CD4-positive, alpha-beta T cell treated with Interleukin-6 at 100 ng/mL for 8 hours (primary cell): ENCODE measurements at regions not wholly inside any gene's neighbourhood (a gene's known extent, or its start where the extent isn't known, plus 50 kb on each side); places are given as distances from the start of the nearest gene placed in this dataset.
"Not testable (repeated sequence)": the region's sequence is repeated elsewhere in the genome, so short reads cannot be mapped to it uniquely, and the experiment has no call there.

Source experiments
- DNase-seq: peaks from one replicate; pipeline ENCODE4 v3.0.0-alpha.2; 2020; ENCODE audit warnings: mixed read lengths, low spot score

DNA sequence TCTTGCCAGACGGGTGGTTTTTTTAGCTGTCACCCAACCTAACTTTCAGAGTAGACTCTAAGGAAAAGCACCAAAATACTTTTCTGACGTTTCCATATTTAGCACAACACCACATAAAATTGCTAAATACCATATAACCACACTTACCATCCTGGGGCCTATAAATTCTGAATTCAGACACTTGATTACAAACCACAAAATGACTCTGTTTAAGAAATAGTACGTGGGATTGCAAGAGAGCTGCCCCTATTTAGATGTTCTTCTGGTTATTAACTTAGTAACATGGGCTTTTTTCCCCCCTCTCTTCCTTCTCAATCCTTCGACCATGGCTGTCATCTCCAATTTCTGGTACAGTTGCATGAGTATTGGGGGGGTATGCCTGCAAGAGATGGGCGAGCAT lies 287.7 kb downstream of the BMP4 start:
- DNase-seq, result no peak

DNA sequence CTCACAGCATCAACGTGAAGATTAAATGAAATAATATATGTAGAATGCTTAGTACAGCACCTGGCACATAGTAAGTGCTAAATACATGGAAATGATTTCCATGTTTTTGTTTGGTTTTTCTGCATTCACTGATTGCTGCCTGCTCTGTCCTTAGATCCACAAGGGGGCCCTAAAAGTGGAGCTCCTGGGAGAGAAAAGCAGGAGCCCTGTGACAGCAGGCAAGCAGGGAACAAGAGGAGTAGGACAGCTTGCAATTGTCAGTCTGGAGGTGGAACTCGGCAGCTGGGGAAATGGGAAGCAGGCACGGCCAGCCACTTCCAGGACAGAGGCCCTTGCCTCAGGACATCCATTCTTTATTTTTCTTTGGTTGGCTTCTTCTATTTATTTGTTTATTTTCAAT lies 292.9 kb downstream of the BMP4 start:
- no peak for DNase-seq

DNA sequence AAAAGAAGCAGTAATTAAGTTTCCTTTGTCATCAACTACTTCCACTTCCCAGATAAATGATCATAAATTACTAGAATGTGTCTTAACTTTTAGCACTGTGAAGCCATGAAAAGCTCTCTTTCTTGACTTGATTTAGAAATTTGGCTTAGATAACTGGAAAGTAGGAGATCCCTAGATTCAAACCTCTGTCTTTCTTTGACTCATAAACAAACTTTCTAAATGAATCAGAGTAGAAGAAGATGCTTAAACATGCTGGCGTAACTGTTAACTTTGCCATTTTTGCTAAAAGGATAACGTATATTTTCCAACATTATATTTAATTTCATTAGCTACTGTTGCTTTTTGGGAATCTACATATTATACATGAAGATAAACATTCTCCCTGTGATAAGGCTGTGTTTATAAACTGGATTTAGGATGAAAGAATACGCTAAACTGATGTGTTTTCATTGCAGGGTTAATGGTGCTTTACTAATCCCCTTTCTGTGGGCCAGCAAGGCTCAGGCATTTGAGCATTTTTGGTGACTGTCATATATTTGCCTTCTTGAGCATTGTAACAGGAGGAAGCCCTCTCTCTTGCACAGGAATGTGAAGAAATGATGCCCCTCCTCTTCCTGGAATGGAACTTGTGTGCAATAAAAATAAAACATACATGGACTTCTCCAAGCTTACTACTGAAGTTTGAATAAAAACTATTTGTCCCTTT lies 301.4 kb downstream of the BMP4 start:
- DNase-seq, result no peak

DNA sequence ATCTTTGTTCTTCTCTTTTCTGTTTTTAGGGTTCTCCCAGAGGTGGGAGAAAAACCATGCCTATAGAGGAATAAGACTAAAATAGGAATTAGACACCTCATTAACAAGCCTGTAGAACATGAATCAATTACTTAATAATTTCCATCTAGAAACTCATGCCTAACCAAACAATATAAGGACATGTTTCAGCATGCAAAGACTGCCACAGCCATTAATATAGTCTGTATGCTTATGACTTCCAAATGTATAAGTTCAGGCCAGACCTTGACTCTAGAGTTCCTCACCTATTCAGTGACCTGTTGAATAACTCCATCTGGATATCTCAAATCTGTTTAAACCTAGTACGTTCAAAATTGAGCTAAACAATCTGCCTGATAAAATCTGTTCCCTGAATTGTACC lies 304.6 kb downstream of the BMP4 start:
- DNase-seq, result no peak

DNA sequence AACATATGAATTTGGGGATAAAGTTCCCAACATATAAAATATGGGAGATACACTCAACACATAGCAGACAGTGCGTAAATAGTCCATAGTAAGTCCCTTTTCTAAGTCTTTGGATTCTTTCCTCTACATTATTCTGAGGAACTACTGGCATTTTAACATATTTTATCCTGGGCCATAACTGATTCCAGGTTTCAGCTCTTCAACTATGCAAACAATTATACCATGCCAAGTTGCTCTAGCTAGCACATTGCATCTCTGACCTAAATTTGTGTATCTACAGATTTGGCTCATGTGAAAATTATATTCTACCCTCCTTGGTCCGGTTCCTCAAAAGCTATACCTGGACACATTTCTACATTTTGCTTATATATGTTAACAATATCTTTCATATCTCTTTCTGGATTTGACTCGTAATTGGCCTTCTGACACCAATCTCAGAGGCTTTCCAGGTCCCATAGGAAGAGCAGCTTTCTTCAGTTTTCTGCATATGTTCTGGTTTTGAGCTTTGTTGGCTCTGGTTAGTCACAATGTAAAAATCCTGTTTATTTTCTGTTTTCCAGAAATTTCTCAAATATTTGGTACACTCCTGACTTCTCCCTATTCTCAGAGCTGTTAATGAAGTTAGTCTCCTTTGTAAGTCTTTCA lies 305.4 kb downstream of the BMP4 start:
- DNase-seq, result no peak

DNA sequence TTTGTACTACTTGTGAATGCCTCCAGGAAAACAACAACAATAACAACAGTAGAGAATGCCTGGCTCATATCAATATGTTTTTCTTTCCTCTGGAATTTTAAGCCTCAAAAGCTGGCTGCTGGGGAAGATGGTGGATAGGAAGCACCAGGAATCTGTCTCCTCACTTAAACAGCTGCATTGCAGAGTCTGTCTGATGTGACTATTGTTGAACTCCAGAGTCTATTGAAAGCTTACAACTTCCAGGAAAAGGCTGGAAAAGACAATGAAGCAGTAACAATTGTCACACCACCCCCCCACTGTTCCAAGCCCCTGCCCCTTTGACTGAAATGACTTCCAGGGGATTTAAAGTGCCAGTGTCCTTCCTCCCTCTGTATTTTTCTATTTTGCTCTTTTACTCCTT lies 309.7 kb downstream of the BMP4 start:
- no peak for DNase-seq

DNA sequence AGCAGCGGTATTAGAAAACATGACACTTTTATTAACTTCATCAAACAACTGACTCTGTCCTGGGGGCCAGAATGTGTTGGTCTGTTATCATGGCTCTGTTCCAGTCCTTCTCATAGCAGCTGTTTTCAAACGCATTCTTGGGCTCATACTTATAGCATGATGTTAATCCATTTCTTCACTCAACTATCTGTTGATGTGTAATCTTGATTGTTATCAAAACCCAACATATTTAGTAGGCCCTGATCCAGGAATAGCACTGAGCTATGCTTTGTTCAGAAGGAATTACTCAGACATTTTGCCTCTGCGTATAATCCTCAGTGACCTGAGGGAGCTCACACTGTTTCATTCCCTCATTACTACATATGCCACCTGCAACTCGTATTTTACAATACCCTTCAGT lies 315.9 kb downstream of the BMP4 start:
- DNase-seq, result no peak

DNA sequence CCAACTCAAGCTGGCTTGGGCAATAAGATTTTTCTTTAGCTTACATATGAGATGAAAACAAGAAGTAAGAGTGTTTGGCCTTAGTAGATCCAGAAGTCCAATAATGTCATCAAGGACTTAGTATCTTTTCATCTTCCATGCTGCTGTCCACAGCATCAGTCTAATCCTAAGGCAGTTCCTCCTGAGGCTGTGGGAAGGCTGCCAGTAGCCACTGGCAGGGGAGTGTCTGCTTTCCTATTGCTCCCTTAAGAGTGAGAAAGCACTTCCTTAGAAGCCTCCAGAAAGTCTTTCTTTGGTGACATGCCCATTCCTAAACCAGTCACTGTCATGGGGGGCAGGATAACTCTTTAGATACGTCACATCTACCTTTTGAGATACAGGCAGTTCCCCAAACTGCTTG lies 317.7 kb downstream of the BMP4 start:
- DNase-seq, result no peak

DNA sequence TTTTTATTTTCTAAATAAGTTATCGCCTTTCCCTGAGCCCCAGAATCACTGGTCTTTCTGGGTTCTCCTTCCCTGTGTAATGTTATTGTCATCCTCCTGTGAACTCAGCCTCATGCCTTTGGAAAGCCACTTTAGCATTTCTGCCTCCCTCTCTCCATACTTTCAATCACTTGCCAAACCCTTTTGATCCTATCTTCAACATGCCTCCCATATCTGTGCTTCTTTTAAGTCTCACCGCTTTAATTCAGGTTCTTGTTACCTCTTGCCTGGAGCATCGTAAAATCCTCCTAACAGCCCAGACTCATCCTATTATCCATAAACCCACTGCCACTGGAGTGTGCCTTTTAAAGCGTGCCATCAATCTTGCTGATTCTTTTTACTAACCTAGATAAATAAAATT lies 321.8 kb downstream of the BMP4 start:
- DNase-seq, result no peak

DNA sequence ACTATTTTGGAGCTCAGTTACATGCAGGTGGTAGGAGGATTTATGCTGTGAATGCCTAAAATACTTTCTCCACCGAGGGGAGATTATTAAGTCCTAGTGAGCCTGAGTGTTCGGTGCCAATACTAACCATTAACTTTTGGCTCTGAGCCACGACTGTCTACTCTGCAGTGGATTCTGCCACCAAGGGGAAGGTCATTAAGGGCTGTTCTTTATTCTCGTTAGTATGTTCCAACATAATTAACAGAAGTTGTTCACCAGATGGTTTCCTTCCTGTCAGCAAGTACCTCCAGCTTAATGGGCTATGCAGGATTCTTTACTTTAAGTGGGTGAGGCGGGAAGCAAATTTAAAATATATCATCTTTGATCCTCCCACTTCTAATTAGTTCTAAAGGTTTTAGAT lies 326.3 kb downstream of the BMP4 start:
- DNase-seq, result no peak

DNA sequence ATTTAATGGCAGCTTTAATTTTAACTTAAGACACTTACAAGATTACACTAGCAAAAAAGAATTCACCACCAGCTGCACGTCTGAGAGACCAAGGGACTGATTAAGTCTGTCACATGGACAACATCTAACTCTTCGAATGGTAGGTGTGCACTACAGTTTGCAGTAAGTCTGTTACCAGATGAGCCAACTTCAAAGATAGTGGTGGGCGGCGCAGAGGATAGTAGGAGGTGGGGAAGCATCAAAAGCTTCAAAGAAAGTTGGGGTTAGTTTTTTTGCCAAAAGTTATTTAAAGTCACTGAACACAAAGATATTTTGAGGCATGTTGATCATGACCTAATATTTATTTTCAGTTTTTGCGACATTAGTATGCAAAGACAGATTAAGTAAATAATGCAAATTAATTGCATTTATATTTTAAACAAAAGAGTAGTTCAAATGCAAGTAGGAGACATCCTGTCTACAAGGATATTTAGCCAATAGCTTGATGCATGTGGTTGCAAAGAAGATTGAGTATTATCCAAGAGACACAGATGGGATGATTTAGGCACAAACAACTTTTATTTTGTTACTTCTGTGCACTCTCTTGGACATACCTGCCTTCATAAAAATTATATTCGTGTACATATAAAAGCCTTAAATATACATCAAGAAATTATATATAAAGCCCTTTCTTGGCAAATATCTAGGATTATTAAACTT lies 327.7 kb downstream of the BMP4 start:
- no peak for DNase-seq

DNA sequence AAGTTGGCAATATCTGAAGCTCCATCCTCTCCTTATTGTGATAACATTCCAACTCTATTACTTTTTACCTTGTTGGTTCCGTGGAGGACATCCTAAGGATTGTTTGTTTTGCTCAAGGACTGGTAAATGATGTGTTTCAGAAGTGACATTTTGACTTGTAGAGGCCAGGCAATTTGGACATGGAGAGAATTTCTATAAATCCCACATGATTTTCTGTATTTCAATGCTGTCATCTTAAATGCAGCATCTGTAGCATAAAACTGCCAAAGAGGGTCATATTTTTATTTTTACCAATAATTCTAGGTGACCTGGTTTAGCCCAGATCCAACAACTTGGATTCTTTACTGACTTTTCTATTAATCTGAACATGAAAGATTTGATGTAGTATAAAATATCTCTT lies 328.4 kb downstream of the BMP4 start:
- DNase-seq, result no peak

DNA sequence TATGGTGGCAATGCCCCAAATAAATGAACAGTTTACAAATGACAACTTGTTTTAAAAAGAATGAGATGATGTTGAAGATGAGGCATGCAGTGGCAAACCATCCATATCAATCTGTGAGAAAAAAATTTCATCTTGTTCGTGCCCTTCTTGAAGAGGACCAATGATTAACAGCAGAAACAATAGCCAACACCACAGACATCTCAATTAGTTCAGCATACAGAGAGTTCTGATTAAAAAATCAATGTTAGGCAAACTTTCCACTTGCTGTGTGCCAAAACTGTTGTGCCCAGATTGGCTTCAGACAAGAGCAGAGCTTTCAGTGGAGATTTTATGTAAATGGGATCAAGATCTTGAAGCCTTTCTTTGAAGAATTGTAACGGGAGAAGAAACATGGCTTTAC lies 329.9 kb downstream of the BMP4 start:
- DNase-seq, result no peak

DNA sequence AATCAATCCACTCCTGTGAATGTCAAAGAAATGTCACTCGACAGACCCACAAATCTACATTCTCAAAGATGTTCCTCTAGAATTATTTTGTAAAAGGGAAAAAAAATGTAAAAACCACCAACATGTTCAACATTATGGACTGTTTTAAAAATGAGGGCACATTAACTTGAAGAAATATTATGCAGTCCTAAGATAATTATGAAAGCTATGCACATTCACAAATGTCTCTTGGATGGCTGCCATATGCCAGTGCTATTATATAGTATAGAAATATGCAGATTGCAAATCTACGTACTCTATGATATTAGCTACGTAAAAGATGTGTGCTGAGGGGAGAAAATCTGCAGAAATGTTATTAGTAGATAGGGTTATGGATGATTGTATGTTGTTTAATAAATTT lies 334.2 kb downstream of the BMP4 start:
- DNase-seq, result no peak

DNA sequence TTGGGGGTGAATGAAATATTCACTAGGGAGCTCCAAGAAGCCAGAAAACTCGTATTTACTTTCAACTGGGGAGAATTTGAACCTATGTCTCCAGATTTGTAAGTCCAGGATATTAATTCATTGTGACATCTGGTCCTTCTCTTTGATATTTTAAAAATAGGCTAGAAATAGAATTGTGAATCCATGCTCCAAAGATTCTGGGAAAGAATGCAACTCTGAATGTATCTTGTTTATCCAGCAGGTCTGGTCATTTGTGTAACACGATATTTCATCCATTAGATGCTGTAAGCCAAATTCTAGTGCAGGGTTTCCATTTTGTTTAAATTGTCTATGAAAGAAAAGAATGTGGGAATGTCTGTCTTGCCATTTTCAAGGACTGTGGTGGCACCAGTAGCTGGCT lies 334.7 kb downstream of the BMP4 start:
- no peak for DNase-seq

DNA sequence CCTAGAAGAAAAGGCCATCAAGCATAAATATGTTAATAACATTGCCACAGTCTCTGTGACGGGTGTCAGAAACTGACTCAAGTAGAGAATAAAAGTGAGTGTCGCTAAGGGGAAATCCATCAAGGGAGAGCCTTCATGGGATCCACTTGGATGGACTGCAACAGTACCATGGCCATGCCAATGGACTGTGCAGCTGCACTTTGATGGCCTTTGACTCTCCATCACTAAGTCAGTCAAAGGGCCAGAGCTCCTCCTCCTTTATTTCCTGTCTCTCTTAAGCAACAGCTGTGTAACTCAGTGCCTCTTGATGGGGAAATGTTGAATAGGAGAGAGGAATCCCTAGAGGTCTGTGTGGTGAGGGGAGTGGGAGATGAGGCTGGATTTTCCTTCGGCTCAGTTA lies 335.2 kb downstream of the BMP4 start:
- no peak for DNase-seq

DNA sequence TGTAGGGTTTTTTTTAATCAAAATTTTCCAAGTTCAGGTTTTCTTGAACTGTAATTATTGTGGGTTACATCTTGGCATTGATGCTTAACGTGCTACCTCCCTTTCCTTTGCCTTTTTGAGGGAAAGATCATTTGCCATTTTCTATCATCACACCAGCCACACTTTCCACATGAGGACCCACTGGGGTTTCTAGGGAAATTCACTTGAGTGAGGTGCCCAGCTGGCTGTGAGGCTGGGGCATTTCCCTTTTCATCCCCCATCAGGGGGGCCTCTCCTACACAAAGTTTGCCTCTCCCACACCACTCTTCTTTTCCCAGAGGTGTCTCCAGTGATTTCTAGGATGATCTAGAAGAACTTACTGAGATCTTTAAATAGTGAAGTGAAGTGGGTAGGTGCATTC lies 335.7 kb downstream of the BMP4 start:
- no peak for DNase-seq

DNA sequence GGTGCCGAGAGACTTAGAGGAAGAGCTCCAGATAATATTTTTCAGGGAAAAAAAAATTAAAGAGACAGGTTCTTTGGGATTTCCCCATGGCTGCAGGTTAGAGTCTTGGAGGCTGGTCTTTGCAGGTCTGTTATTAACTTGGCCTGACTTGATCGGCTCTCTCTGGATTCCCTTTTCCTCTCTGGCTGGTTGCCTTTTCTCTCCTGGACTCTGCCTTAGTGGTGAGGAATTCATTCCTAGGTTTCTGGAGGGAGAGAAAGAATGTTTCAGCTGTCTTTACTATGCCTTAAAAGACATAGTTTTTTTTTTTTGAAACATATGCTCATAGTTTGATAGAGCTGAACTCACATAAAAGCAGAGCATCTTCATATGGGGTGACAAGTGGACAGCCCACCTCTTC lies 336.3 kb downstream of the BMP4 start:
- DNase-seq, result no peak

DNA sequence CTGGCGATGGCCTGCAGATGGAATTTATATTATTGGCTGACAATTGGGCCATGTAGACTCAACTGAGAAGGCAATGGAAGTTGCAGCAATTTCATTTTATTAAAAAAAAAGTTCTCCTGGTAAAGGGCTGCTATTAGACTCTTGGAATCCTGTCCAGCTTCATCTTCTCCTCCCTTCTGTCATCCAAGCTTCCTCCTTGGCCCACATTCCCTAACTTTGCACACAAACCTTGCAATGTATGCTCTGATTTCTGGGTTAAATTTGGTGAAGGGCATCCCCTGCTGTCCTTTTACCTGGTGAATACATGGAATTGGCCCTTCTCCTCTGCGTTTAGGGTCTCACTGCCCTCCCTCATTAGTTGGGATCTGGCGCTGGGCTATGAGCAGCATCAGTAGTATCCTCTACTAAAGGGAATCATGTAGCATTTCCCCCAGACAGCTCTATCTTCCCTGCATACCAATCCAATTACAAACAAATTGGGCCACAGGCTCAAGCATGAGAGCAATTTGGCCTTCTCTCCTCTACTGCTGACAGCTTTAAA lies 336.9 kb downstream of the BMP4 start:
- no peak for DNase-seq

DNA sequence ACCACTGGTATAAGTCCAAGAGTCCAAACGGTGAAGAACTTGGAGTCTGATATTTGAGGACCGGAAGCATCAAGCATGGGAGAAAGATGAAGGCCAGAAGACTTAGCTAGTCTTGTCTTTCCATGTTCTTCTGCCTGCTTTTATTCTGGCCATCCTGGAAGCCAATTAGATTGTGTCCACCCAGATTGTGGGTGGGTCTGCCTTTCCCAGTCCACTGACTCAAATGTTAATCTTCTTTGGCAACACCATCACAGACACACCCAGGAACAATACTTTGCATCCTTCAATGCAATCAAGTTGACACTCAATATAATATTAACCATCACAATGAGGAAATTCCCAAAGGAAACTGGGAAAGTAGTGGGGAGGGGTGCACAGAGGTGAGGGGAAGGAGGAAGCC lies 340.1 kb downstream of the BMP4 start:
- not testable (repeated sequence) for DNase-seq

DNA sequence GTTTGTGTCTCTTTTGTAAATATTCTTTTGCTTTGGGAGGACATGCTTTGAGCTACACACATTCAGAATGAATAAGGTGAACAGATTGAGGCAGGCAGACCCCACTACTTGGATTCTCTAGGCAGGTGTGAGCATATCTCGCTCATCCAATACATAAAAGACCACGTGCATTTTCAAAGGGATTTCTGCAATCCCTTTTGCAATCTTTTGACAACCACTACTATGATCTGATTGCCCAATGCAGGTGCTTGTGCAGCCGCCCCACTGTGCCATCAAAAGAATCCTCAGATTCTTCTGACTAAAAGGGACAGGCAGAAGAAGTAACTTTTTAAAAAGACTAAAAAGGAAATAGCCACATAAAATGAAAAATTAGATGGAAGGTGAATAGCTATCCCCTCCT lies 341.4 kb downstream of the BMP4 start:
- DNase-seq, result no peak

DNA sequence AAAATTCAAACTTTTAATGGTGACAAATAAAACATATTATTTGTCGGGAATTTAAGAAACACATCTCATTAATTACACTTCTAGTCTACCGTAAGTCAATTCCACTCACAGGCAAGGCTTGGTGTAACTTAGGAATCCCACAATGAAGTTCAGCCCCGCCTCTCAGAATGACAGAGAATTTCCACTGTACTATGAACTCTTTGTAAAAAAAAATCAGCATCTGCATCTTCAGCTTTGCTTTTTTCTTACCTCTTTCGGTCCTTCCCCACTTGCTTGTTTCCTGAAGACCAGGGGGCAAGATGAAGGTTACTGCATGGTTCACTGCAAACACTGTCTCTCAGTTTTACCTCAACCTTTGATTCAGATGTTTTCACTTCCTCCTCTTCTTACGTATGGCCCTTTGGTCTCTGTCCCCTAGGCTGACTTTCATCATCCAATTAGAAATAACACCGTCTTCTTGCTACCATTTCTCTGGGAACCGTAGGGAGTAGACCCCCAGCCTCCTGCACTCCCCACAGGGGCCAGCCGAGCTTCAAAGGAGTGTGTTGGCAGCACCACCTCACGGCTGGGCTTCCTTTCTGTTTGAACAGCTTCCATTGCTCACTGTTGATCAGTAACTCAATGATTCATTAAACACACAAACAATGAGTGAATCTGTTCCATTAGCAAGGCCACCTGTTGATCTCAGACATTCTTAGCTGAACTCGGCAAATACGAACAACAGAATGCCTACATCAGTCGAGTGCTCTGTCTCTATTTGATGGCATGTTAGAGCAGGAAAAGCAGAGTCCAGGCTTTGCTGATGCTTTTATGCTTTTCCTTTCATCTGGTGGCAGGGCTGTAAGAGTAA lies 343.0 kb downstream of the BMP4 start:
- no peak for DNase-seq
